H1 (cell line): ENCODE measurements at regions not wholly inside any gene's neighbourhood (a gene's known extent, or its start where the extent isn't known, plus 50 kb on each side); places are given as distances from the start of the nearest gene placed in this dataset.

ENCODE experiments used
- CTCF ChIP-seq, 3 experiments: IDR thresholded peaks; 1 replicate in 2 of 3; 2 replicates in 1 of 3; pipeline versions ENCODE4 v1.5.1 to v1.6.1; 2011; ENCODE audit warnings: low read length in 3 of 3, mild to moderate bottlenecking in 3 of 3, inconsistent platforms in 2 of 3, low read depth in 1 of 3, moderate library complexity in 1 of 3; ENCODE audit not compliant: insufficient read depth in 1 of 3; ENCODE audit errors: control extremely low read depth in 1 of 3
- POLR2AphosphoS5 ChIP-seq: IDR thresholded peaks from 2 replicates; pipeline ENCODE4 v1.6.1; 2011; ENCODE audit warnings: low read depth, low read length
- SIN3A ChIP-seq, 2 experiments: IDR thresholded peaks in 1 of 2; conservative IDR thresholded peaks in 1 of 2; 2 replicates each; pipeline ENCODE4 v1.6.1; 2011 to 2012; ENCODE audit warnings: low read length in 2 of 2, improper control_type of control experiment in 1 of 2, low read depth in 1 of 2, mild to moderate bottlenecking in 1 of 2

- TF ChIP-seq CTCF (IDR thresholded peaks at IDR 0.05; ENCODE audit: control extremely low read depth in 1 of 3, insufficient read depth in 1 of 3, low read depth in 1 of 3, low read length in 3 of 3) (no peak), SIN3A (conservative IDR thresholded peaks at IDR 0.05 in 1 of 2, IDR thresholded peaks at IDR 0.05 in 1 of 2; ENCODE audit: low read depth in 1 of 2, low read length in 2 of 2) (no peak), POLR2AphosphoS5 (no peak)
Measured at GRCh38 chr10:118193642-118194041, 146.9 kb upstream of the RAB11FIP2 start (continued).
